C4-2B (cell line): ENCODE measurements at regions not wholly inside any gene's neighbourhood (a gene's known extent, or its start where the extent isn't known, plus 50 kb on each side); places are given as distances from the start of the nearest gene placed in this dataset.
"Not testable (repeated sequence)": the region's sequence is repeated elsewhere in the genome, so short reads cannot be mapped to it uniquely, and the experiment has no call there.

Experiments used
- CTCF ChIP-seq: fragments of 450-650 bp; conservative IDR thresholded peaks from 2 replicates; pipeline ENCODE4 v1.5.1; 2017; ENCODE audit warnings: mild to moderate bottlenecking
- ZFX ChIP-seq: fragments of 450-650 bp; IDR thresholded peaks from 2 replicates; pipeline ENCODE4 v1.6.1; 2017

DNA sequence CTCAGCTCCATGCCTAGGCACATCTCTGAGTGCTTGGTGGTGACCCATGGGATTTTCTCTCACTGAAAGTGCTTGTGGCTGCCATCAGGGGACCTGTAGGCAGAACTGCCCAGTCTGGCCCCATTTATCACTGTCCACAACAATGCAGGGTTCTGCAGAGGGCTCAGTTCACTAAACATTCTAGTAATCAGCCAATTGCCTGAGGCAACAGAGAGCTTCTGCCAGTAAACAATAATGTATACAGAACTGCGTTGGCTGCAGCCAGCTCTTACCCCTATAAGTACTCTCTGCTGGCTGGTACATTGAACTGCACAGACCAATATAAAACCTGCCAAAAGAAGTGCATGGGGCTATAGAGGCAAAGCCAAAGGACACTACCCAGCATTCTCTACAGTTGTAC is 680.2 kb downstream of the TGIF2LX start:
- TF ChIP-seq CTCF, ZFX: not testable (repeated sequence)
